ENCODE measurements at regions not wholly inside any gene's neighbourhood (a gene's known extent, or its start where the extent isn't known, plus 50 kb on each side); places are given as distances from the start of the nearest gene placed in this dataset.

GRCh38 chr9:16247188-16247875 is 623.1 kb downstream of the BNC2 start:
- no peak for DNase-seq

DNA sequence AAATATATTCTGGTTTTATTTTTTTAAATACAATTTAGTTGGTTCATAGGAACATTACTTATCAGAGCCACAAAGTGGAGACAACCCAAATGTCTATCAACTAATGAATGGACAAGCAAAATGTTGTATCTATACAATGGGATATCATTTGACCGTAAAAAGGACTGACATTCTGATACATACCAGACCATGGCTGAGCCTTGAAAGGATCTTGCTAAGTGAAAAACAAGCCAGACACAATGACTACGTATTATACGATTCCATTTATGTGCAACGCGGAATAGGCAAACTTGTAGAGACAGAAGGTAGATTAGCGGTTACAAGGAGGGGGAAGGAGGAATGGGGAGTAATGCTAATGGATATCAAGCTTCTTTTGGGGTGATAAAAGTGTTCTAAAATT is 621.6 kb downstream of the BNC2 start:
- DNase-seq, result no peak

DNA sequence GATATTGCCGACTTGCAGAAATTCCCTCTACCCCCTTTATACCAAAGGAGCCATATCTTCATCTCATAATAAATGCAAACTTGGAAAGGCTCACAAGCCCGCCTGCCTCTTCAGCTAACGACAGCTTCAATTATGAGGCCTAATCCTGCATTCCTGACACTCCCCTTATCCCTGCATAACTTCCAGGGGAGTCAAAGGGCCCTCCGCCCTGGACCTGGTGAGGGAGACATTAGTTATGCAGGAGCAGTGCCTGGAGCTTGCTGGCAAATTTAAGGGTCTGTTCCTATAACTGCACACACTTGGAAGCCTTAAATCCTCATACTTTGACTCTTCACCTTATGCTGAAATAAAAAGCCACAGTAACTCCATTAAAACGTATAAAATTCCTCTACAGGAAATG is 617.9 kb downstream of the BNC2 start:
- DNase-seq, result no peak

DNA sequence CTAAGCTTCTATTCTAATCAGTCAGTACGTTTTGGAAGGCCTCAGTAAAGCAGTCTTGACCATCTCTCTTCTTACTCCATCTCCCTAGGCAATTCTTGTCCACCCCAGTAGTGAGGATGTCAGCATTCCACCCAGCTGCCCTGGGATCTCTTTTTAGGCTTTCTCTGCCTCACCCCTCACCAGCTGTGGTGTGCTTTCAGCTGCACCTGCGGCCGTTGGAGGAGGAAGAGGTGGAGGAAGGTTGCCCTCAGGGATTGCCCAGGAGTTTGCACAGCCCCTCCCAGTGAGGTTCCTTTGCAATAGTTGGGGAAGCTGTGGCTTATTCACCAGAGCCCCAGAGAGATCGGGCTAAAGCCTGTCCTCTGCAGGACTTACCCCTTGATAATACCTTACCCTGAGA is 615.8 kb downstream of the BNC2 start:
- DNase-seq, result no peak

DNA sequence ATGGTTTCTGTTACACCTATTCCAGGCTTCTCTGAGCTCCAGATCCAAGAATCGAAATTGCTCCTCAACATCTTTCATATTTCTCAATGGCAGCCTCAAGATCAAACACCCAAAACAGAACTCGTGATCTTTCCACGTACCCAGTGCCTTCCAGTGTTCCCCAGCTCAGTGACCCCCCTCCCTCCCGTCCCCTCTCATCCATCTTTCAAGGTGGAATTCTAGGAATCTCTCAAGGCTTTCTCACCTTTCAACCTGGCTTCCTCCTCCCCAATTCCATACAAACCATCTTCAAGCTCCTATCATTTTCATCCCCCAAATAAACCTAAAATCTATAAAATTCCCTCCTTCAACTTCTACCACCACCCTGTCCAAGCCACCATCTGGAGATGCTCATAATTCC is 615.3 kb downstream of the BNC2 start:
- DNase-seq, result no peak

GRCh38 chr9:16257604-16258003 is 612.9 kb downstream of the BNC2 start:
- peak in 1 of 3 donors; percentile 6 for DNase-seq

- no peak for DNase-seq
Observed at GRCh38 chr9:16258191-16258590, 612.3 kb downstream of the BNC2 start.

GRCh38 chr9:16258708-16259107 is 611.8 kb downstream of the BNC2 start:
- DNase-seq, result peak in 1 of 3 donors; percentile 10

DNA sequence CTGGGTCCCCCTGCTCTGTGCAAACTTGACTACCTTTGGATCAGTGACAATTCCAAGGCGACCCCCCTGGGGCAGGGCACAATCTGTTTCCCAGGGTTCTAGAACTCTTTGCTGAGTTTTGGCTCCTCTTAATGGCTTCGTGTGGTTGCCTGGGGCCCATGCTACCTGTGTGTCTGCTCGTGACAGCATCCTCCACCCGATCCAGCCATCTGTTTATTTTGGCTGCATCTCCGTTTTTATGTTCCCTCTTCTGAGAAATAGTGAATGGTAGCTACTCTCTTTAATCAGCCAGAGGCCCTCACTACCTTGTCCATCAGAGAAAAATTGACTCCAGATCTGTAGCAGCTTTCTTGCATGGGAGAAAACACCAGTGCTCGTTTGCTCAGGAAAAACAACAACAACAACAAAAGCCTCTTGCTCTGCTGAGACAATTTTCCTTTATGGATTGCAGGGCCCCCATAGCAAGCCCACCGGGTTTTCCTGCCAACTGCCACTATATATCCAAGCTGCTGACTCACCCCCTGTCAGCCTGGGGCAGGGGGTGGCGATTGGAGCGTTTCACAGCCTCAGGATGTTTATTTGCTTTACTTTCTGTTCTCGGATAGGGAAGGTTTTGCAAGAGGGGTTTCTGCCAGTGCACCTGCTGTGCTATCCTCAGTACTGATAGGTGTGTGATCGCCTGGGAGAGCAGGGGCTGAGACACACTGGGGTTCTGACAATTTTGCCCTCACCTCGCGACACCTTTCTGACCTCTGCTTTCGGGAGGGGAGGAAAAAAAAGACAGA is 607.8 kb downstream of the BNC2 start:
- DNase-seq, result no peak

- DNase-seq, result no peak
Observed at GRCh38 chr9:16265688-16266087, 604.8 kb downstream of the BNC2 start.

- DNase-seq, result peak; percentile 31 to 46 (median 38)
Observed at GRCh38 chr9:16266648-16267276, 603.7 kb downstream of the BNC2 start.

- DNase-seq, result no peak
Observed at GRCh38 chr9:16267281-16268066, 603.0 kb downstream of the BNC2 start.

GRCh38 chr9:16268067-16268881 is 602.2 kb downstream of the BNC2 start:
- no peak for DNase-seq

DNA sequence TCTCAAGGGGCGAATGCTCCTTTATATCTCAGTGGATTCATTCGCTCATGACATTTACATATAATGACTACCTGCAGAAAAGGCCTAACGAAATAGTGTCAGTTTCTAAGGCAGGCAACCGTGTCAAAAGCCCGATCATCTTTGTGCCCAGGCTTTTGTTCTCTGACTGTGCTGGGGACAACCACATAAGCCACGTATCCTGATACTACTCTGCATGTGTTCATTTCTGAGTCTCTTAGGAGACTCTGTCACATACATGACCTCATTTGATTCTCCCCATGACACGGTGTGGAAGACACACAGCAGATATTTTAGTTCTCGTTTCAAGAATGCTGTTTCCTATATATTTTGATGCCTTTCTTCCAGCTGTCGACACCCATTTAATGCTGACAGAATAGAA is 598.5 kb downstream of the BNC2 start:
- DNase-seq, result no peak

GRCh38 chr9:16272776-16273175 is 597.7 kb downstream of the BNC2 start:
- DNase-seq, result no peak

GRCh38 chr9:16275795-16276624 is 594.5 kb downstream of the BNC2 start:
- DNase-seq, result no peak

- DNase-seq, result no peak
Observed at GRCh38 chr9:16276866-16277265, 593.6 kb downstream of the BNC2 start.

- DNase-seq, result no peak
Observed at GRCh38 chr9:16277471-16277960, 593.0 kb downstream of the BNC2 start.

GRCh38 chr9:16278326-16278999 is 592.0 kb downstream of the BNC2 start:
- DNase-seq, result no peak

- DNase-seq, result no peak
Observed at GRCh38 chr9:16281707-16282106, 588.8 kb downstream of the BNC2 start.

- no peak for DNase-seq
Observed at GRCh38 chr9:16282216-16282615, 588.3 kb downstream of the BNC2 start.
